Embryonic facial prominence (tissue), 1 donor: ENCODE measurements at regions not wholly inside any gene's neighbourhood (a gene's known extent, or its start where the extent isn't known, plus 50 kb on each side); places are given as distances from the start of the nearest gene placed in this dataset.
"Not testable (repeated sequence)": the region's sequence is repeated elsewhere in the genome, so short reads cannot be mapped to it uniquely, and the experiment has no call there.

Experiments used
- DNase-seq: peaks from one replicate; pipeline ENCODE4 v3.0.0-alpha.2; 2016; ENCODE audit errors: extremely low spot score

GRCh38 chr2:16189029-16189835 is 248.9 kb downstream of the MYCN start:
- no peak for DNase-seq

GRCh38 chr2:16188261-16188890 is 248.0 kb downstream of the MYCN start:
- DNase-seq: no peak

GRCh38 chr2:16187482-16187817 is 247.1 kb downstream of the MYCN start:
- DNase-seq: no peak

- DNase-seq: no peak
Measured at GRCh38 chr2:16186661-16187481, 246.5 kb downstream of the MYCN start.

GRCh38 chr2:16185801-16186272 is 245.5 kb downstream of the MYCN start:
- DNase-seq: no peak

GRCh38 chr2:16184945-16185660 is 244.8 kb downstream of the MYCN start:
- no peak for DNase-seq

- no peak for DNase-seq
Measured at GRCh38 chr2:16184341-16184890, 244.1 kb downstream of the MYCN start.

- DNase-seq: no peak
Measured at GRCh38 chr2:16183345-16183744, 243.0 kb downstream of the MYCN start.

- DNase-seq: no peak
Measured at GRCh38 chr2:16182841-16183240, 242.5 kb downstream of the MYCN start.

- not testable (repeated sequence) for DNase-seq
Measured at GRCh38 chr2:16182311-16182815, 242.0 kb downstream of the MYCN start.

GRCh38 chr2:16181741-16182090 is 241.4 kb downstream of the MYCN start:
- DNase-seq: no peak

GRCh38 chr2:16181062-16181740 is 240.9 kb downstream of the MYCN start:
- DNase-seq: no peak

GRCh38 chr2:16180631-16181030 is 240.3 kb downstream of the MYCN start:
- no peak for DNase-seq

- no peak for DNase-seq
Measured at GRCh38 chr2:16179701-16180416, 239.5 kb downstream of the MYCN start.

- DNase-seq: no peak
Measured at GRCh38 chr2:16178551-16179130, 238.3 kb downstream of the MYCN start.

GRCh38 chr2:16177671-16178180 is 237.4 kb downstream of the MYCN start:
- no peak for DNase-seq

- no peak for DNase-seq
Measured at GRCh38 chr2:16176971-16177480, 236.7 kb downstream of the MYCN start.

- DNase-seq: no peak
Measured at GRCh38 chr2:16175247-16175825, 235.0 kb downstream of the MYCN start.

- no peak for DNase-seq
Measured at GRCh38 chr2:16174693-16175045, 234.3 kb downstream of the MYCN start.
